ENCODE measurements at regions not wholly inside any gene's neighbourhood (a gene's known extent, or its start where the extent isn't known, plus 50 kb on each side); places are given as distances from the start of the nearest gene placed in this dataset.

DNA sequence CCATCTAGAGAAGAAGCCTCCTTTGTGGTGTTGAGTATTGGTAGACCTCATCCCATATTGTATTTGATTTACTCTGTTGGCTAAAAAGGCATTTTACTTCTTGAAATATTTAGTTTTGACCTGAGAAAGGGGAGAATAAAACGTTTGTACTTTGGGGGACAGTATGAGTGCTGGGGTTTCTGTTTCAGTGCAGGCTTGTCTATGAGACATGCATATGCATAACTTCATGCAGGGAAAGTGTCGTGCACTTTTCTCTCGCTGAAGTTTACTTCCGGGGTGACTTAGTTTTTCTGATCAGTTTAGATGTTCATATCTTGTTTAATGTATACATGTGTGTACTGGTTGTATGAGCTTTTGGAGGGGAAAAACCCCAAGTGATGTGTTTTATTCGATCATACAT is 59.5 kb downstream of the UTRN start:
- H3K36me3 ChIP-seq: no peaks in the 10 kb centered on the region
- ATAC-seq (ENCODE audit: insufficient number of reproducible peaks, low FRiP score, low read depth) (no peak), DNase-seq (ENCODE audit: low spot score) (no peak)
- peak overlapping the region in 1 of 2 donors; percentile 9 for H3K27ac ChIP-seq
- TF ChIP-seq, protein P1, sequence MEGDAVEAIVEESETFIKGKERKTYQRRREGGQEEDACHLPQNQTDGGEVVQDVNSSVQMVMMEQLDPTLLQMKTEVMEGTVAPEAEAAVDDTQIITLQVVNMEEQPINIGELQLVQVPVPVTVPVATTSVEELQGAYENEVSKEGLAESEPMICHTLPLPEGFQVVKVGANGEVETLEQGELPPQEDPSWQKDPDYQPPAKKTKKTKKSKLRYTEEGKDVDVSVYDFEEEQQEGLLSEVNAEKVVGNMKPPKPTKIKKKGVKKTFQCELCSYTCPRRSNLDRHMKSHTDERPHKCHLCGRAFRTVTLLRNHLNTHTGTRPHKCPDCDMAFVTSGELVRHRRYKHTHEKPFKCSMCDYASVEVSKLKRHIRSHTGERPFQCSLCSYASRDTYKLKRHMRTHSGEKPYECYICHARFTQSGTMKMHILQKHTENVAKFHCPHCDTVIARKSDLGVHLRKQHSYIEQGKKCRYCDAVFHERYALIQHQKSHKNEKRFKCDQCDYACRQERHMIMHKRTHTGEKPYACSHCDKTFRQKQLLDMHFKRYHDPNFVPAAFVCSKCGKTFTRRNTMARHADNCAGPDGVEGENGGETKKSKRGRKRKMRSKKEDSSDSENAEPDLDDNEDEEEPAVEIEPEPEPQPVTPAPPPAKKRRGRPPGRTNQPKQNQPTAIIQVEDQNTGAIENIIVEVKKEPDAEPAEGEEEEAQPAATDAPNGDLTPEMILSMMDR (IDR thresholded peaks at IDR 0.05): no peak
- H3K27me3 ChIP-seq (replicated peaks; ENCODE audit: insufficient read depth): no peaks in the 10 kb centered on the region
- H3K4me1 ChIP-seq (ENCODE audit: control insufficient read depth in 1 of 2, low read depth in 2 of 2): peaks cover 36 to 58% of the 10 kb centered on the region in 2 donors
- H3K9me3 ChIP-seq: no peaks in the 10 kb centered on the region
- peak overlapping the region; percentile 26 for H3K4me3 ChIP-seq

DNA sequence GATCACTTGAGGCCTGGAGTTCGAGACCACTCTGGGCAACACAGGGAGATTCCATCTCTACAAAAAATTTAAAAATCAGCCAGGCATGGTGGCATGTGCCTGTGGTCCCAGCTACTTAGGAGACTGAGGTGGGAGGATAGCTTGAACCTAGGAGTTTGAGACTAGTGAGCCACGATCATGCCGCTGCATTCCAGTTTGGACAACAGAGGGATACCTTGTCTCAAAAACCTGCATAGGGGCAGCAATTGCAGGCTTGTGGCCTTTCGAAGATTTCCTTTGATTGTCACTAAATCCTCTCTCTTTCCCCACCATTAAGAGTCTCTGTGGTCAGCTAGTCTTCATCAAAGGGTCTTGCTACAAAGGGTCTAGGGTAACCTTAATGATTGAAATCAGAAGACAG is 60.3 kb downstream of the UTRN start:
- TF ChIP-seq, protein P1 (IDR thresholded peaks at IDR 0.05): no peak
- H3K36me3 ChIP-seq: no peaks in the 10 kb centered on the region
- DNase-seq (ENCODE audit: low spot score): no peak

DNA sequence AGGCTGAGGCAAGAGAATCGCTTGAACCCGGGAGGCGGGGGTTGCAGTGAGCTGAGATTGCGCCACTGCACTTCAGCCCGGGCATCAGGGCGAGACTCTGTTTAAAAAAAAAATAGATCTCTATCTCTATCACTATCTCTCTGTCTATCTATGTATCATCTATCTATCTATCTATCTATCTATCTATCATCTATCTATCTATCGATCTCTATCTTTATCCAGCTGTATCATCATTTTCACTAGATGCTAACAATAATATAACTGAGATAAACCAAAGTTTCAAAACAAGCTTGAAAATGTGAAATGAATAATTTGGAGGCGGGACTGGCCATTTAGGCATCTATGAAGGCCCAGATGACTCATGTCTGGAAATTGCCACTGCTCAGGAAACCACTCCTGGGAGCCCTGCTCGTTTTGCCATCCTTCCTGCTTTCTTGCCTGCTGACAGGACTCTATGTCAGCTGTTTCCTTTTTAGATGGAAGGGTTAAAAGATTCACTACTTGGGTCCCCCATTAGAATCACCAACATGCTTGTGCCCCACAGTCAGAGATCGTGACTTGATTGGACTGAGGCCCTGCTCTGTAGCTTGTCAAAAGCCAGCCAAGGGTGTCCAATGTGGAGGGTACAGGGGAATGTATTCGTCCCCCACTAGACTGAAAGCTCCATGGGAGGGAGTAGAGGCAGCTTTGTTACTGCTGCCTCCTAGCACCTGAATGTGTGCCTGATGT is 61.7 kb downstream of the UTRN start:
- DNase-seq (ENCODE audit: low spot score): no peak
- H3K36me3 ChIP-seq: no peaks in the 10 kb centered on the region

More for the DNA sequence above, 60.3 kb downstream of the UTRN start:
- Histone ChIP-seq H3K4me3 (no peak overlapping the region), H3K27me3 (replicated peaks; ENCODE audit: insufficient read depth) (no peaks in the 10 kb centered on the region), H3K4me1 (ENCODE audit: control insufficient read depth in 1 of 2, low read depth in 2 of 2) (peaks cover 34 to 58% of the 10 kb centered on the region in 2 donors), H3K27ac (no peak overlapping the region), H3K9me3 (no peaks in the 10 kb centered on the region)
- ATAC-seq (ENCODE audit: insufficient number of reproducible peaks, low FRiP score, low read depth): no peak

DNA sequence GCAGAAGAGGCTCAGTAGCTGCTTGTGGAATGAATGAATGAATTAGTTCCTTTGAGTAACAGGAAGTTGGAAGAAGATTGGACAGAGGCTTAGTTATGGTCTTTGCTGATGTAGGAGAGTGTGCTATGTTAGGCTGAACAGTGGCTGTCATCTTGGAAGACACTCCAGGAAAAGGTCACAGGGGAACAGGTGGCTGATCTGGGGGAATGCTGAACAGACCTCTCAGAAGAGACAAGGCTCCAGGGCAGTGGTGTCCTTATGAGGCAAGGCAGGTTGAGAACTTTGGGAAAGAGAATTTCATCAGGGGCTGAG is 62.3 kb downstream of the UTRN start:
- TF ChIP-seq, protein P1 (IDR thresholded peaks at IDR 0.05): no peak
- Histone ChIP-seq H3K27me3 (replicated peaks; ENCODE audit: insufficient read depth) (no peaks in the 10 kb centered on the region), H3K27ac (peak overlapping the region in 1 of 2 donors; percentile 19), H3K4me1 (ENCODE audit: control insufficient read depth in 1 of 2, low read depth in 2 of 2) (peaks cover 44 to 63% of the 10 kb centered on the region in 2 donors), H3K4me3 (no peak overlapping the region), H3K9me3 (no peaks in the 10 kb centered on the region), H3K36me3 (no peaks in the 10 kb centered on the region)
- ATAC-seq (ENCODE audit: insufficient number of reproducible peaks, low FRiP score, low read depth) (no peak), DNase-seq (ENCODE audit: low spot score) (no peak)

More for the DNA sequence above, 61.7 kb downstream of the UTRN start:
- Histone ChIP-seq H3K4me3 (no peak overlapping the region), H3K9me3 (no peaks in the 10 kb centered on the region), H3K27me3 (replicated peaks; ENCODE audit: insufficient read depth) (no peaks in the 10 kb centered on the region), H3K27ac (peak overlapping the region in 1 of 2 donors; percentile 19), H3K4me1 (ENCODE audit: control insufficient read depth in 1 of 2, low read depth in 2 of 2) (peaks cover 40 to 58% of the 10 kb centered on the region in 2 donors)
- no peak for ATAC-seq (ENCODE audit: insufficient number of reproducible peaks, low FRiP score, low read depth)
- TF ChIP-seq, protein P1 (IDR thresholded peaks at IDR 0.05): no peak

DNA sequence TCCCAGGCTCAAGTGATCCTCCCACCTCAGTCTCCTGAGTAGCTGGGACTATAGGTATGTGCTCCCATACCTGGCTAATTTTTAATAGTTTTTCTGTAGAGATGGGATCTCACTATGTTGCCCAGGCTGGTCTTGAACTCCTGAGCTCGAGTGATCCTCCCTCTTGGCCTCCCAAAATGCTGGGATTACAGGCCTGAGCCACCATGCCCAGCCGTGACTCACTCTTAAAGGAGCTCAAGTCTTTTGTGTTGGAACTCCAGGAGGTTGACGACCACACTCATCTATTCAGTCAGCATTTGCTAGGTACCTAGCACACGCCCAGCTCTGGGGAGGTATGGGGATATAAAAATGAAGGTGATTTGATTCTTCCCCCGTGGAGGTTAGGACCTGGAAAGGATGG is 62.8 kb downstream of the UTRN start:
- Histone ChIP-seq H3K4me1 (ENCODE audit: control insufficient read depth in 1 of 2, low read depth in 2 of 2) (peaks cover 45 to 65% of the 10 kb centered on the region in 2 donors), H3K4me3 (no peak overlapping the region), H3K9me3 (no peaks in the 10 kb centered on the region), H3K36me3 (no peaks in the 10 kb centered on the region), H3K27me3 (replicated peaks; ENCODE audit: insufficient read depth) (no peaks in the 10 kb centered on the region), H3K27ac (no peak overlapping the region)
- TF ChIP-seq, protein P1 (IDR thresholded peaks at IDR 0.05): no peak
- DNase-seq (ENCODE audit: low spot score) (no peak), ATAC-seq (ENCODE audit: insufficient number of reproducible peaks, low FRiP score, low read depth) (no peak)
